Fibroblast of the conjunctiva (primary cell): ENCODE measurements at regions not wholly inside any gene's neighbourhood (a gene's known extent, or its start where the extent isn't known, plus 50 kb on each side); places are given as distances from the start of the nearest gene placed in this dataset.

ENCODE experiments used
- DNase-seq: peaks from one replicate; pipeline ENCODE4 v3.0.0-alpha.2; 2010; ENCODE audit warnings: low read depth

DNA sequence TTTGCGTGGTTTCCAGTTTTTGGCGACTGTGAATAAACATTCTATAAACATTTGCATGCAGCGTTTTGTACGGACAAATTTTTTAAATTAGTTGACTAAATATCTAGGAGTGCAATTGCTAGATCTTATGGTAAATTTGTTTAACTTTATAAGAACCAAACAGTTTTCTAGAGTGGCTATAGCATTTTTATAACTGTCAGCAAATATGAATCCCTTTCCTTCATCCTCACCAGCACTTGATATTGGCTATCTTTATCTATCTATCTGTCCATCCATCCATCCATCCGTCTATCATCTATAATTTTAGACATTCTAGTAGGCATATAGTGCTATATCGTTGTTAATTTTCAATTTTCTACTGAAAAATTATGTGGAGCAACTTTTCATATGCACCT is 158.4 kb upstream of the CHRNA7 start:
- no peak for DNase-seq

DNA sequence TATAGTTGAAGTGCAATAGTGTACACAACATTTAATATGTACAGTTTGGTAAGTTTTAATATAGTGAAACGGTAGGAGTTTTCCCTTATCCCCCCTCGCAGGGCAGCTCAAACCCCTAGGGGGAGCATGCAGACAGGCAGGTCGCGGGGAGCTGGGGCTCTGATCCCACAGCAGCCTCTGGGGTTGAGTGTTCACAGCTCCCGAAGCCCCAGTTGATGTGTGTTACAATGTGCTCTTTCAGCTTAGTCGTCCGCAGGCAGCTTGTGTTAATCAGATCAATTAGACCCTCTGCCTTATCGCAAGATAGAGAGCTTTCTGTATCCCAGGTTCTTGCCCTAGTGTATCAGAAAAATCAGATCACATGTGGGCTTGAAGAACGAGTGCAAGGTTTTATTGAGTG is 143.1 kb upstream of the CHRNA7 start:
- DNase-seq = no peak

DNA sequence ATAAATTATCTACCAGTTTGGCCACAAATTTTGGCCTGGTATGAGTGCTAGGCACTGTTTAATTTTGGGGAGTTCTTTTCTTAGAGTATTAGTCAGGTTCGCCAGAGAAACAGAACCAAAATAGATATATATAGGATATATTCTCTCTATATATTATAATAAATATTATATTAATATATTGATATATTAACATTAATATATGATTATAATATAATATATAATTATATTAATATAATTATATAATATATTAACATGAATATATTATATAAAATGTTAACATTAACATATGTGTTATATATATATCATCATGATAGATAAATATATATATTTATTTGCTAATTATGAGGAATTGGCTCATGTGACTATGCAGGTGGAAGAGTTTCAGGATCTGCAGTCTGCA is 137.8 kb upstream of the CHRNA7 start:
- DNase-seq = no peak

DNA sequence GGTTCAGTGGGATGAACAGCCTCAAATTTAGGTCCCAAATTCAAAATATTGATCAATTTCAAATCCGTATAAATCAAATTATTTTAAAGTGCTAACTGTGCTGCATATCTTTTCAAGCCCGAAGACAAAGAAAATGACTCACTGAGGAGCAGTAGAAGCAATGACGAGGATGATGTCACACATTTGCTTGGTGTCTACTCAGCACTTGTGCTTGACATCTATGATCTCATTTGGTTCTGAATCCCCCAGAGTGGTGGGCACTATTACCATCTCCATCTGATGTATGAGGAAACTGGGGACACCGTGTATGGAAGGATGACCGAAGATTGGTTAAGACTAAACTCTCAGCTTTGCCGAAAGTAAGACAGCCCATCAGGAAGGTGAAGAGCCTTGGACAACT is 136.5 kb upstream of the CHRNA7 start:
- DNase-seq = no peak

DNA sequence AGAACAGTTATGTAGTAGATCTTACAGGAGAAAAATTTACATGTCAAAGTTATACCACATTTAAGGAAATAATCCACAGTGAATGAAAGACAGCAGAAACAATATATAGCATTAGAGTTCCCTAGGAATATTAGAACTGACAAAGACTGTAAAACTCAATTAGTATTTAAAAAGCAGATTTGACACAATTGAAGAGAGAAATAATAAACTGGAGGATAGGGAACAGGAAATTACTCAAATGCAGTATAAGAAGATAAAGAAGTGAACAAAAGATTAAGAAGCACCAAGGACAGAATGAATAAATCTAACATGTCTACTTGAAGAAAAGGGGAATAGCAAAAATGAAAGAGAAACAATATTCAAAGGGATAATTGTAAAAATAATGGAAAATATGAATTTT is 132.6 kb upstream of the CHRNA7 start:
- no peak for DNase-seq

DNA sequence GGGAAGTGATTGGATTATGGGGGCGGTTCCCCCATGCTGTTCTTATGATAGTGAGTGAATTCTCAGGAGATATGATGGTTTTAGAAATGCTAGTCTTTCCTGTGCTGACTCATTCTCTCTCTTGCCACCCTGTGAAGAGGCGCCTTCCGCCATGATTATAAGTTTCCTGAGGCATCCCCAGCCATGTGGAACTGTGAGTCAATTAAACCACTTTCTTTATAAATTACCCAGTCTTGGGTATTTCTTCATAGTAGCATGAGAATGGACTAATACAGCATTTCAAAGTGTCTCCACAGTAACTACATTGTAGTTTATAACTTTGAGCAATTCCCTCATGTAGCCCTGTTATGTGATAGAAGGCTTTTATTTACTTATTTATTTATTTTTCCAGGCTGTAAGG is 128.8 kb upstream of the CHRNA7 start:
- DNase-seq = no peak

DNA sequence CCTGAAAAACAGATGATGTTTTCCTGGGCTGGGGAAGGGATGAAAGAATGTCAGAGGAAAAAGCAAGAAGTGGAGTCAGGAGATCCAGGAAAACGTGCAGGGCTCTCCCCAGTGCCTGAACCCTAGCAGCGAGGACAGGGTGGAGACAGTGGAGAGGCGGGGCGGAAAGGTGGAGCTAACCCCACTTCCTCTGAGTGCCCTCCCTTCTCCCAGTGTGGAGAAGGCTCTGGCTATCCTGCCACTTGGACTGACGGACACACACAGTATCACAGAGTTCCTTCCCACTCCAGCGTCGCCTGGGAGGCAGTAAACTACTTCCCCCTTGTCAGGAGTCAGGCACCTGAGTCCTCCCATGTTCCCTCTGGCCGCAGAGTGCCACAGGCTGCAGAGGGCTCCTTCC is 125.3 kb upstream of the CHRNA7 start:
- DNase-seq = no peak

GRCh38 chr15:31925541-31925940 is 104.8 kb upstream of the CHRNA7 start:
- DNase-seq = no peak

GRCh38 chr15:31930967-31931366 is 99.3 kb upstream of the CHRNA7 start:
- DNase-seq = no peak

DNA sequence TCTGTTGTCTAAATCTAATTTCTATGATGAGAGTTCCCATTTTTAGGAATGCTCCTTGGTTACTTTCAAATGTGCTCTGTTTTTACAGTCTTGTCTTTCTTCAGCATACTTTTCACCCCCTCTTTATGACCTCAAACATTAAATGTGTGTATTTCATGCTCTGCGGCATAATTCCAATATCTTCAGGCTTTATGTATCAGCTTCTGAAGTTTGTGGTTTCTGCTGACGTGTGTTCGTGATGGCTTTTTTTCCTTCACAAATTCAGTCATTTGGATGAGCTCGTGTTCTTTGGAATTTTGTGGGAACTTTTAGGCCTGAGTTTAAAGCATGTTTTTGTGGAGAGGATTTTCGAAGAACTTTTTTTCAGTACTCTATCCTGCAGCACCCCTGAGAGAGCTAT is 97.7 kb upstream of the CHRNA7 start:
- DNase-seq = no peak

DNA sequence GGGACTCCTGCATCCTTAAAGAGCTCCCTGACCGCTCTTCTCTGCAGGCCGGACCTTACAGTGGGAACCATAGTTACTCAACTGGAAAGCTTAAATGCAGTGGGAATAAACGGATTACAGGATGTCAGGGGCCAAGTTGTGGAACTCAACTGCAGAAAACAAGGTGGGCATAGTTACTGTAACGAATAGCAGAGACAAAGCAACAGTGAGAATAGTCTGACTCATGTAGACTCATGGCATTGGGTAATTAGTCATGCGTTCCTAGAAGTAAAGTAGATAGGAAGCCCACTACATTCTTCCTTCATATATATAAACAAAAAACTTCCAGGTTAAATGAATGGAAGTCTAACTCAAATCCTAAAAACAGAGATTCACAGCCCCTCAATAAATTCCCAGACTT is 95.5 kb upstream of the CHRNA7 start:
- DNase-seq = no peak

- no peak for DNase-seq
Measured at GRCh38 chr15:31953478-31953877, 76.8 kb upstream of the CHRNA7 start.

GRCh38 chr15:31954374-31955172 is 75.7 kb upstream of the CHRNA7 start:
- DNase-seq = no peak

DNA sequence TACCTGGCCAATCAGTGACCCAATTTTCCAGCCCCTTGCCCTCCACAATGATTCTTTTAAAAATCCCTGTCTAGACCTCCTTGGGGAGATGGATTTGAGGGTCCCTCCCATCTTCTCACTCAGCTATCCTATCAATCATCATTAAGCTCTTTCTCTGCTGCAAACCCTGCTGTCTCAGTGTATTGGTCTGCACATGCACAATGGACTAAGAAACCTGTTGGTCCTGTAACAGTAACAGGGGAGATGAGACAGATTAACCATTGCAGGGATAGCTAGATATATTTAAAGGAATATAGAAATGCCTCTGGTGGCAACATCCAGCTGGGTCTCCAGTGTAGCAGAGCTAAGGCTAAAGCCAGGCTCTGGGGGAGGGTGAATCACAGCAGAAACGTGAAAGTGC is 74.6 kb upstream of the CHRNA7 start:
- DNase-seq = no peak

GRCh38 chr15:31957581-31957980 is 72.7 kb upstream of the CHRNA7 start:
- no peak for DNase-seq

- no peak for DNase-seq
Measured at GRCh38 chr15:31964586-31965307, 65.6 kb upstream of the CHRNA7 start.

DNA sequence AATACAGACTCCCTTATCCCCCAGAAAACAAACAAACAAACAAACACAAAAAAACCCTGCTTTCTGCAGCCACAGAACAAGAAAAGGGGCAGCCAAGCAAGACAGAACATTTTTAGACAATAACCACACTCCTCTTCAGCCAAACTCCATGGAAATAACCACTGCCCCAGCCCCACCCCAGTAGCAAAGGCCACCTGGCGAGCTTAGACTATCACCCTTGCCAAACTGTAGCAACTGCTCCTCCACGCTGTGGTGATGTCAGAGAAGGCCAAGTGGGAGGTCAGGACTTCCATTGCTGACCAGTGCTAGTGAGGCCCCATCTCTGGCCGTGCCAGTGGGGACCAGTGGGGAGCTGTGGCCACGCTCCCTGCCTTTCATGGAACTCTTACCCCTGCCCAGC is 60.3 kb upstream of the CHRNA7 start:
- DNase-seq = no peak

DNA sequence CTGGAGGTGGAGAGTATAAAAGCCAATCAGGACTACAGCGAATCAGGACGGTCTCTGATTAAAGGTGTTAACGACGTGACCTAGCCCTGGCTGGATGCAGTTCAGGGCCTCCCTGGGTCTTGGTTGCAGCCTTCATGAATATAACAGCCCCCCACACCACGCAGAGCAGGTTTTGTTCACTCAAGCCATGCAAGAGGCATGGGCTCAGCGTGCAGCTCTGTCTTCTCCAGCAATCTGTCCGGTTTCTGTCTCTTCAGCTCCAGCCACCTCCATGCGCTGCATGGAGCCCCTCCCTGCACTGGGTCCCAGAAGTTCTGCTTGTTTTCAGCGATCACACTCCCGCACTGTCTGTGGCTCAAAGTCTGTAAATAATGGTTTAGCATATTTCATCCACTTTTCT is 57.1 kb upstream of the CHRNA7 start:
- no peak for DNase-seq

DNA sequence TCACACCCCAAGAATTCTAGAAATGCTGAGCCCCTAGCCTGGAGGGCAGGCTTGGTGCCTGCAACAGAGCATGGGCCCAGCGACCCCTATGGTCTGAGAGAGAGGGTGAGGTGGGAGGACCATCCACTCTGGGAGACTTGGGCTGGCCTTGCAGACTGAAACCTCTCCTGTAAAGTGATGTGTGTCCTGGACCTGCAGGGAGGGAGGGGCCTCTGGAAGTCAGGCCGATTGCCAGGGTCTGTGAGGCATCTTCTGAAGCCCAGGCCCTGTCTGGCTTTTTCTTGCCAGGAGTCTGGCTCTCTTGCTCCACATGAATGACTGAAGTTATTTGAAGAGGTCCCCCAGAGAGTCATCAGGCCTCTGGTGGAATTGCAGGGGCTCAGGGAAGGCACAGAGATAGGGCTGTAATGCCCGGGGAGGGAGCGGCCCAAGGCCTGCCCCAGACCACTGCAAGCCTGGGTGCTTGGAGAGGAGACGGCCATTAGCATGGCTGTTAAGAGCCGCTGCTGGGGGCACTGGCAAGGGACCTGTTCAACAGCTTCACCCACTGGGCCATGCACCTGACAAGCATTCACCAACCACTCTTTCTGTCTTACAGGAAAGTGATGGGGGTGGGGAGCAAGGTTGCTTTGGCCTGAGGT is 56.0 kb upstream of the CHRNA7 start:
- DNase-seq = no peak

GRCh38 chr15:31974855-31975829 is 55.2 kb upstream of the CHRNA7 start:
- no peak for DNase-seq

GRCh38 chr15:31975830-31976229 is 54.5 kb upstream of the CHRNA7 start:
- DNase-seq = no peak

- no peak for DNase-seq
Measured at GRCh38 chr15:31977138-31977537, 53.2 kb upstream of the CHRNA7 start.
